K562 (cell line): ENCODE measurements at regions not wholly inside any gene's neighbourhood (a gene's known extent, or its start where the extent isn't known, plus 50 kb on each side); places are given as distances from the start of the nearest gene placed in this dataset.
A peak's percentile ranks its signal among the peaks of the same experiment; 100 is the strongest.

Experiments
- ATAC-seq: fragments of 200-7000 bp; cut with Tn5 transposase; 3 replicates; pipeline ENCODE4 v1.9.1; 2020; ENCODE audit warnings: moderate library complexity
- BruUV-seq: library from RNA; stranded (reverse); fragments of 400-500 nt; replicated peaks from 2 replicates; lab custom pipeline; 2021; lab: Mats Ljungman, UMichigan
- CTCF ChIA-PET: fragments of 300-600 bp; formaldehyde crosslinking; extraction: SDS; loops from one replicate; lab custom pipeline; 2021; ENCODE audit warnings: low intra/inter-chr PET ratio; lab: Yijun Ruan, JAX
- POLR2A ChIA-PET: fragments of 300-600, 350-650 bp; sonication (Branson Sonifier 250); formaldehyde crosslinking; extraction: SDS; loops from one replicate; lab custom pipeline; 2021; ENCODE audit warnings: antibody characterized with exemption, inconsistent platforms; lab: Yijun Ruan, JAX
- DNase-seq, 4 experiments: peaks; one replicate each; pipeline versions ENCODE4 v3.0.0 to v3.0.0-alpha.2; 2011 to 2018; ENCODE audit warnings: low spot score in 3 of 4, mixed read lengths in 3 of 4; ENCODE audit errors: extremely low read depth in 1 of 4
- FAIRE-seq: peaks from 2 replicates; lab custom pipeline; 2011; peaks lifted over from hg19 to GRCh38; lab: Jason Lieb, UNC
- H2AFZ ChIP-seq: 2 replicates; pipeline ENCODE4 v1.6.0; 2011; ENCODE audit warnings: low read depth, low read length, control low read depth, inconsistent platforms
- H3K27ac ChIP-seq: fragments of 200-600 bp; 3 replicates; pipeline ENCODE4 v1.8.0; 2011; ENCODE audit warnings: low read depth, mild to moderate bottlenecking, control low read depth, inconsistent platforms, low read length, moderate library complexity, mixed read lengths; ENCODE audit errors: extremely low read depth
- H3K27me3 ChIP-seq, 2 experiments: fragments of 300-600 bp in 1 of 2; 2 replicates in 1 of 2; 3 replicates in 1 of 2; pipeline versions ENCODE4 v1.6.0 to v1.8.0; 2011; ENCODE audit warnings: inconsistent platforms in 2 of 2, low read length in 2 of 2, mild to moderate bottlenecking in 1 of 2, mixed read lengths in 1 of 2, moderate library complexity in 1 of 2; ENCODE audit not compliant: control insufficient read depth in 2 of 2, insufficient read depth in 2 of 2
- H3K36me3 ChIP-seq: fragments of 300-600 bp; 3 replicates; pipeline ENCODE4 v1.8.0; 2011; ENCODE audit warnings: mild to moderate bottlenecking, low read length, inconsistent platforms; ENCODE audit not compliant: control insufficient read depth, insufficient read depth
- H3K4me1 ChIP-seq, 2 experiments: fragments of 200-600 bp in 1 of 2; replicated peaks in 1 of 2; 2 replicates in 1 of 2; 3 replicates in 1 of 2; pipeline versions ENCODE4 v1.5.1 to v1.8.0; 2011; ENCODE audit warnings: inconsistent platforms in 2 of 2, low read length in 2 of 2, mild to moderate bottlenecking in 1 of 2, mixed read lengths in 1 of 2, moderate library complexity in 1 of 2; ENCODE audit not compliant: control insufficient read depth in 2 of 2, insufficient read depth in 2 of 2
- H3K4me2 ChIP-seq: 2 replicates; pipeline ENCODE4 v1.6.1; 2011; ENCODE audit warnings: low read length, control low read depth, inconsistent platforms, mixed read lengths; ENCODE audit not compliant: insufficient read depth
- H3K4me3 ChIP-seq: fragments of 200-600 bp; sonication (generic), shearing (Covaris generic); 2 replicates; pipeline ENCODE4 v1.5.1; 2016; ENCODE audit warnings: control low read depth, inconsistent platforms
- H3K79me2 ChIP-seq: fragments of 200-600 bp; 3 replicates; pipeline ENCODE4 v1.8.0; 2011; ENCODE audit warnings: low read length, inconsistent platforms; ENCODE audit not compliant: control insufficient read depth, insufficient read depth
- H3K9ac ChIP-seq, 2 experiments: 2 replicates each; pipeline versions ENCODE4 v1.6.0 to v1.6.1; 2011; ENCODE audit warnings: low read depth in 2 of 2, low read length in 2 of 2, control low read depth in 1 of 2, inconsistent platforms in 1 of 2, mild to moderate bottlenecking in 1 of 2, mixed read lengths in 1 of 2; ENCODE audit not compliant: insufficient read depth in 1 of 2
- H3K9me1 ChIP-seq: one replicate; pipeline ENCODE4 v1.6.0; 2011; ENCODE audit warnings: inconsistent platforms, mild to moderate bottlenecking, low read length, moderate library complexity; ENCODE audit not compliant: control insufficient read depth, insufficient read depth
- H3K9me3 ChIP-seq: replicated peaks from 2 replicates; pipeline ENCODE4 v1.5.1; 2011; ENCODE audit warnings: low read depth, low read length, inconsistent platforms; ENCODE audit not compliant: control insufficient read depth, insufficient read depth
- H4K20me1 ChIP-seq: replicated peaks from 2 replicates; pipeline ENCODE4 v1.6.1; 2011; ENCODE audit warnings: low read length, inconsistent platforms, mixed read lengths; ENCODE audit not compliant: control insufficient read depth, insufficient read depth
- HDGF ChIP-seq: fragments of 450-650 bp; IDR thresholded peaks from 2 replicates; pipeline ENCODE4 v1.6.1; 2016
- HMG20A ChIP-seq: fragments of 450-650 bp; formaldehyde crosslinking; conservative IDR thresholded peaks from 2 replicates; pipeline ENCODE4 v1.4.0; 2020; ENCODE audit warnings: mild to moderate bottlenecking, mixed read lengths
- PRMT5 ChIP-seq: sonication (generic); formaldehyde crosslinking; IDR thresholded peaks from 2 replicates; pipeline ENCODE4 v1.5.0; 2020; ENCODE audit warnings: missing genetic modification reagents
- RAD21 ChIP-seq, 2 experiments: fragments of 250-450 bp in 1 of 2; fragments of 450-650 bp in 1 of 2; sonication (Bioruptor Pico) in 1 of 2; formaldehyde crosslinking in 1 of 2; IDR thresholded peaks in 1 of 2; conservative IDR thresholded peaks in 1 of 2; 2 replicates each; pipeline versions ENCODE4 v1.4.0 to v1.8.0; 2020 to 2022; ENCODE audit warnings: mild to moderate bottlenecking in 2 of 2, moderate library complexity in 1 of 2
- RBM22 ChIP-seq: fragments of 200-400 bp; formaldehyde crosslinking; IDR thresholded peaks from 2 replicates; pipeline ENCODE4 v1.6.1; 2018; ENCODE audit warnings: low read length, low read depth; ENCODE audit not compliant: poor library complexity, severe bottlenecking
- STAG1 ChIP-seq: sonication (generic); formaldehyde crosslinking; IDR thresholded peaks from 2 replicates; pipeline ENCODE4 v1.5.0; 2020; ENCODE audit warnings: missing genetic modification reagents, borderline replicate concordance
- ZNF165 ChIP-seq: fragments of 250-450 bp; sonication (Bioruptor Pico); IDR thresholded peaks from 2 replicates; pipeline ENCODE4 v1.4.0; 2020; ENCODE audit warnings: borderline replicate concordance
- WGBS: fragments of 100-300 bp; shearing (Covaris generic); methylation state at CpG from one replicate; pipeline ENCODE4 v1.1.6; 2016; ENCODE audit warnings: low coverage, mixed read lengths; ENCODE audit not compliant: insufficient coverage; ENCODE audit errors: missing lambda C conversion rate; 5-methylcytosine and 5-hydroxymethylcytosine counted together
- in situ Hi-C: fragments of 300-500 bp; cut with MboI; formaldehyde crosslinking; loops from 4 replicates; pipeline ENCODE4 v1.15.0; 2018; ENCODE audit warnings: inconsistent platforms, mixed read lengths
- intact Hi-C: fragments of 100-400 bp; cut with micrococcal nuclease; formaldehyde crosslinking; loops from 2 replicates; pipeline ENCODE4 v1.14.2; 2022
- TF ChIP-seq, protein P1 (sequence below): sonication (generic); formaldehyde crosslinking; IDR thresholded peaks from 2 replicates; pipeline ENCODE4 v1.4.0; 2020; ENCODE audit warnings: mild to moderate bottlenecking, missing genetic modification reagents

DNA sequence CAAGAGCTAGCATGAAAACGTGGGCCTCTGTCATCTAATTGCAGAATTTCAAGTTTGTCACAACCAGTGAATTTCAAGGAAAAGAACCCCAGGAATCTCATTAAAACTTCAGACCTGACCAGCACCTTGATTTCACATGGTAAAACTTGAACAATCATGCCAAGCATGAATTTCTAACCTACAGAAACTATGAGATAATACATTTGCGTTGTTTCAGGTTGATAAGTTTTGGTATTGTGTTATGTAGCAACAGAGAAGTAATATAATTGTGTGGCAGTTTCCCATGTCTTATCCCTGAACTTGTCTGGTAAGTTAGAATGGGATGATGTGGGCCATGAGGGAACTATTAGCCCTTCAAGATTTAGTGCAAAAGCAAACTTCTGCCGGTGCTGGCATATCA lies 530.1 kb downstream of the ANKRD7 start (continued):
- TF ChIP-seq RBM22, result no peak

DNA sequence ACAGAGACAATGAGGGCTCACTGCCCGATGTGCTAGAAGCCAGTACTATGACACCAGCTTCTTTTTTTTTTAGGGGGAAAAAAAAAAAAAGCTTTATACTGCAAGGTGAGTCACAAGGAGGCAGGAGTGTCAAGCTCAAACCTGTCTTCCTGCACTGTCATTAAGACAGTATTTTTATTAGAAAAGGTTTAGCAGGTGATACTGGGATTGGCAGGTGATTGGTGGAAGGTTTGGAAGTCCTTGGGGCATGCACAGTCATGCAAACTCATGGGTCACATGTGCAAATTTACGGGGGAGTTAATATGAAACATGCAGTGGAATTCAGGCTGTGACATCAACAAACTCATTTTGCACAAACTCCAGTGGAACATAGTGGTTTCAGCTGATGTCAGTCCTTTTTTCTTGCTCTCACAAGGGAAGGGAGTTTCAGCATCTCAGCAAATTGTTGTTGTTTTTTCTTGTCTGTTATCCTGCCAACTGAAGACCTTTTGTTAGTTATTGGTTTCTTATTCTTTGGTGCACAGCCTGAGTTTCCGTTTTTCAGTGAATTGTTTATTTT lies 530.6 kb downstream of the ANKRD7 start:
- H3K4me2 ChIP-seq, result no peak overlapping the region
- ATAC-seq, result no peak
- H3K9ac ChIP-seq, result no peak overlapping the region
- H3K9me3 ChIP-seq, result 0 out of 2 replicates have a peak, but pooled peaks cover 3% of the 10 kb centered on the region
- H3K9me1 ChIP-seq, result no peaks in the 10 kb centered on the region
- H4K20me1 ChIP-seq, result no peaks in the 10 kb centered on the region
- no peak for DNase-seq
- H3K4me3 ChIP-seq, result no peak overlapping the region
- WGBS, result 1% methylated on average over 3 of the region's 3 CpGs
- H3K36me3 ChIP-seq, result no peaks in the 10 kb centered on the region
- no TSS peak for BruUV-seq
- intact Hi-C loops (no loop called here), in situ Hi-C loops (no loop called here)
- CTCF ChIA-PET, result no interaction called here
- H3K79me2 ChIP-seq, result no peaks in the 10 kb centered on the region
- POLR2A ChIA-PET, result interaction anchor here (0.6 to 0.8 kb wide), 2 partner anchors 12 to 75 kb away, joined by 3 read pairs; no protein-coding TSS in a partner anchor
- TF ChIP-seq ZNF165 (CRISPR knock-in tag), result no peak
- peak in 1 of 2 experiments; percentile 4; a peak in 1 of 4 replicates for TF ChIP-seq RAD21 (CRISPR knock-in tag; conservative IDR thresholded peaks at IDR 0.05 in 1 of 2, IDR thresholded peaks at IDR 0.05 in 1 of 2)
- no peak overlapping the region for H2AFZ ChIP-seq
- FAIRE-seq, result no peak
- no peaks in the 10 kb centered on the region for H3K4me1 ChIP-seq
- H3K27me3 ChIP-seq, result no peaks in the 10 kb centered on the region
- H3K27ac ChIP-seq, result no peak overlapping the region

DNA sequence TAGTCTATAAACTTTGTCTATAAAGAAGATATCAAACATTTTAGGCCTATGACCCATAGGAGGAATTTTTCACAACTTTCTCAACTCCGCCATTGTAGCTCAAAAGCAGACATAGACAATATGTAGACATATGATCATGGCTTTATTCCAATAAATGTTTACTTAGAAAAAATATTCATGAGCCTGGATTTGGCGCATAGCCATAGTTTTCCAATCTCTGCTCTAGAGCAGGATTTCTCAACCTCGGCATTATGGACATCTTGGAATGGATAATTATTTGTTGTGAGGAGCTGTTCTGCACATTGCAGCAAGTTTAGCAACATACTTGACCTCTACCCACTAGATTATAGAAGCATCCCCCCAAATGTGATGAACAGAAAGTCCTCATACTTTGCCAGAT lies 532.6 kb downstream of the ANKRD7 start:
- DNase-seq (no peak), ATAC-seq (no peak), FAIRE-seq (no peak)
- Histone ChIP-seq H3K4me1 (no peaks in the 10 kb centered on the region), H3K4me2 (no peak overlapping the region), H3K79me2 (no peaks in the 10 kb centered on the region), H3K27me3 (no peaks in the 10 kb centered on the region), H3K4me3 (no peak overlapping the region), H3K9me3 (0 out of 2 replicates have a peak, but pooled peaks cover 2% of the 10 kb centered on the region), H3K9ac (no peak overlapping the region), H3K27ac (no peak overlapping the region), H3K9me1 (no peaks in the 10 kb centered on the region), H4K20me1 (no peaks in the 10 kb centered on the region), H2AFZ (no peak overlapping the region), H3K36me3 (no peaks in the 10 kb centered on the region)
- BruUV-seq, result no TSS peak
- TF ChIP-seq HDGF, result no peak
- TF ChIP-seq, protein P1, sequence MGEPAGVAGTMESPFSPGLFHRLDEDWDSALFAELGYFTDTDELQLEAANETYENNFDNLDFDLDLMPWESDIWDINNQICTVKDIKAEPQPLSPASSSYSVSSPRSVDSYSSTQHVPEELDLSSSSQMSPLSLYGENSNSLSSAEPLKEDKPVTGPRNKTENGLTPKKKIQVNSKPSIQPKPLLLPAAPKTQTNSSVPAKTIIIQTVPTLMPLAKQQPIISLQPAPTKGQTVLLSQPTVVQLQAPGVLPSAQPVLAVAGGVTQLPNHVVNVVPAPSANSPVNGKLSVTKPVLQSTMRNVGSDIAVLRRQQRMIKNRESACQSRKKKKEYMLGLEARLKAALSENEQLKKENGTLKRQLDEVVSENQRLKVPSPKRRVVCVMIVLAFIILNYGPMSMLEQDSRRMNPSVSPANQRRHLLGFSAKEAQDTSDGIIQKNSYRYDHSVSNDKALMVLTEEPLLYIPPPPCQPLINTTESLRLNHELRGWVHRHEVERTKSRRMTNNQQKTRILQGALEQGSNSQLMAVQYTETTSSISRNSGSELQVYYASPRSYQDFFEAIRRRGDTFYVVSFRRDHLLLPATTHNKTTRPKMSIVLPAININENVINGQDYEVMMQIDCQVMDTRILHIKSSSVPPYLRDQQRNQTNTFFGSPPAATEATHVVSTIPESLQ (CRISPR knock-in tag), result no peak
- TF ChIP-seq HMG20A, result no peak
- no peak for TF ChIP-seq PRMT5
- no peak for TF ChIP-seq STAG1 (CRISPR knock-in tag)
- ChIA-PET POLR2A (no interaction called here), CTCF (no interaction called here)
- in situ Hi-C loops (no loop called here), intact Hi-C loops (no loop called here)
- 8% methylated on average over 3 of the region's 3 CpGs for WGBS
